GM23248 (cell line): ENCODE measurements at regions not wholly inside any gene's neighbourhood (a gene's known extent, or its start where the extent isn't known, plus 50 kb on each side); places are given as distances from the start of the nearest gene placed in this dataset.

Source experiments
- EZH2 ChIP-seq: fragments of 200-600 bp; sonication (generic); IDR thresholded peaks from 2 replicates; pipeline ENCODE4 v1.6.1; 2018; ENCODE audit warnings: antibody characterized with exemption, mild to moderate bottlenecking; ENCODE audit not compliant: insufficient read depth, poor library complexity, severe bottlenecking
- EZH2phosphoT487 ChIP-seq: fragments of 200-600 bp; sonication (generic); IDR thresholded peaks from 2 replicates; pipeline ENCODE4 v1.6.1; 2018; ENCODE audit warnings: antibody characterized with exemption, moderate library complexity, mild to moderate bottlenecking, low read depth; ENCODE audit not compliant: insufficient read depth

- TF ChIP-seq EZH2phosphoT487 = no peak
- no peak for TF ChIP-seq EZH2
Measured at GRCh38 chr2:234429265-234429664, 67.6 kb downstream of the ARL4C start.
